ENCODE measurements at regions not wholly inside any gene's neighbourhood (a gene's known extent, or its start where the extent isn't known, plus 50 kb on each side); places are given as distances from the start of the nearest gene placed in this dataset.

- H3K27ac Mint-ChIP-seq: no peak overlapping the region
- H3K4me1 Mint-ChIP-seq (ENCODE audit: low read depth): peaks cover 12% of the 10 kb centered on the region
- no peak for DNase-seq (ENCODE audit: low spot score, unreplicated experiment)
- no peaks in the 10 kb centered on the region for H3K9me3 Mint-ChIP-seq (ENCODE audit: low read depth)
- no peak for TF ChIP-seq CTCF (IDR thresholded peaks at IDR 0.05; ENCODE audit: unreplicated experiment)
- no peak overlapping the region for H3K4me3 Mint-ChIP-seq (ENCODE audit: low read depth)
- H3K36me3 Mint-ChIP-seq (ENCODE audit: insufficient read depth): no peaks in the 10 kb centered on the region
- H3K27me3 Mint-ChIP-seq: peaks cover 20% of the 10 kb centered on the region
Observed at GRCh38 chr3:40996827-40997710, 202.2 kb upstream of the CTNNB1 start.

- no peak for TF ChIP-seq CTCF (IDR thresholded peaks at IDR 0.05; ENCODE audit: unreplicated experiment)
- no peaks in the 10 kb centered on the region for H3K36me3 Mint-ChIP-seq (ENCODE audit: insufficient read depth)
- H3K4me3 Mint-ChIP-seq (ENCODE audit: low read depth): no peak overlapping the region
- H3K4me1 Mint-ChIP-seq (ENCODE audit: low read depth): peaks cover 12% of the 10 kb centered on the region
- H3K9me3 Mint-ChIP-seq (ENCODE audit: low read depth): no peaks in the 10 kb centered on the region
- H3K27me3 Mint-ChIP-seq: peaks cover 22% of the 10 kb centered on the region
- no peak overlapping the region for H3K27ac Mint-ChIP-seq
- DNase-seq (ENCODE audit: low spot score, unreplicated experiment): no peak
Observed at GRCh38 chr3:40997711-40998519, 201.4 kb upstream of the CTNNB1 start.

- DNase-seq (ENCODE audit: low spot score, unreplicated experiment): no peak
- Mint-ChIP-seq H3K4me1 (ENCODE audit: low read depth) (peaks cover 15% of the 10 kb centered on the region), H3K9me3 (ENCODE audit: low read depth) (no peaks in the 10 kb centered on the region), H3K27me3 (peaks cover 22% of the 10 kb centered on the region), H3K36me3 (ENCODE audit: insufficient read depth) (no peaks in the 10 kb centered on the region), H3K4me3 (ENCODE audit: low read depth) (no peak overlapping the region), H3K27ac (no peak overlapping the region)
- no peak for TF ChIP-seq CTCF (IDR thresholded peaks at IDR 0.05; ENCODE audit: unreplicated experiment)
Observed at GRCh38 chr3:40999682-41000081, 199.6 kb upstream of the CTNNB1 start.

- H3K27ac Mint-ChIP-seq: no peak overlapping the region
- H3K4me1 Mint-ChIP-seq (ENCODE audit: low read depth): peaks cover 15% of the 10 kb centered on the region
- H3K27me3 Mint-ChIP-seq: peaks cover 22% of the 10 kb centered on the region
- no peak for DNase-seq (ENCODE audit: low spot score, unreplicated experiment)
- no peak for TF ChIP-seq CTCF (IDR thresholded peaks at IDR 0.05; ENCODE audit: unreplicated experiment)
- no peaks in the 10 kb centered on the region for H3K36me3 Mint-ChIP-seq (ENCODE audit: insufficient read depth)
- no peak overlapping the region for H3K4me3 Mint-ChIP-seq (ENCODE audit: low read depth)
- H3K9me3 Mint-ChIP-seq (ENCODE audit: low read depth): no peaks in the 10 kb centered on the region
Observed at GRCh38 chr3:41000471-41000870, 198.8 kb upstream of the CTNNB1 start.

GRCh38 chr3:41001556-41001955 lies 197.7 kb upstream of the CTNNB1 start:
- no peak overlapping the region for H3K27ac Mint-ChIP-seq

More at GRCh38 chr3:41001556-41001955, 197.7 kb upstream of the CTNNB1 start:
- no peak for DNase-seq (ENCODE audit: low spot score, unreplicated experiment)
- no peaks in the 10 kb centered on the region for H3K36me3 Mint-ChIP-seq (ENCODE audit: insufficient read depth)
- H3K4me3 Mint-ChIP-seq (ENCODE audit: low read depth): no peak overlapping the region
- TF ChIP-seq CTCF (IDR thresholded peaks at IDR 0.05; ENCODE audit: unreplicated experiment): no peak
- no peaks in the 10 kb centered on the region for H3K9me3 Mint-ChIP-seq (ENCODE audit: low read depth)
- peaks cover 22% of the 10 kb centered on the region for H3K27me3 Mint-ChIP-seq
- H3K4me1 Mint-ChIP-seq (ENCODE audit: low read depth): peaks cover 8% of the 10 kb centered on the region

All from progenitor cell of endocrine pancreas (in vitro differentiated cells).